ENCODE measurements at regions not wholly inside any gene's neighbourhood (a gene's known extent, or its start where the extent isn't known, plus 50 kb on each side); places are given as distances from the start of the nearest gene placed in this dataset.
"Not testable (repeated sequence)": the region's sequence is repeated elsewhere in the genome, so short reads cannot be mapped to it uniquely, and the experiment has no call there.

- no peak for DNase-seq
Measured at GRCh38 chr13:63337921-63338320, 1922.3 kb upstream of the PCDH20 start.

- no peak for DNase-seq
Measured at GRCh38 chr13:63337041-63337440, 1921.4 kb upstream of the PCDH20 start.

- DNase-seq: no peak
Measured at GRCh38 chr13:63336549-63336948, 1920.9 kb upstream of the PCDH20 start.

- DNase-seq: no peak
Measured at GRCh38 chr13:63327584-63327983, 1911.9 kb upstream of the PCDH20 start.

- no peak for DNase-seq
Measured at GRCh38 chr13:63323441-63323840, 1907.8 kb upstream of the PCDH20 start.

GRCh38 chr13:63311587-63311986, 1895.9 kb upstream of the PCDH20 start:
- DNase-seq: no peak

GRCh38 chr13:63308549-63309165, 1893.0 kb upstream of the PCDH20 start:
- peak; percentile 11 to 41 for DNase-seq

GRCh38 chr13:63307228-63307627, 1891.6 kb upstream of the PCDH20 start:
- DNase-seq: no peak

- DNase-seq: no peak
Measured at GRCh38 chr13:63305641-63306133, 1890.0 kb upstream of the PCDH20 start.

- DNase-seq: no peak
Measured at GRCh38 chr13:63304497-63304896, 1888.8 kb upstream of the PCDH20 start.

- DNase-seq: no peak
Measured at GRCh38 chr13:63299866-63300394, 1884.3 kb upstream of the PCDH20 start.

GRCh38 chr13:63297163-63297562, 1881.5 kb upstream of the PCDH20 start:
- no peak for DNase-seq

- DNase-seq: no peak
Measured at GRCh38 chr13:63291701-63292100, 1876.1 kb upstream of the PCDH20 start.

GRCh38 chr13:63288576-63288975, 1872.9 kb upstream of the PCDH20 start:
- DNase-seq: no peak

- no peak for DNase-seq
Measured at GRCh38 chr13:63287926-63288325, 1872.3 kb upstream of the PCDH20 start.

GRCh38 chr13:63285426-63285825, 1869.8 kb upstream of the PCDH20 start:
- DNase-seq: no peak

- DNase-seq: no peak
Measured at GRCh38 chr13:63279136-63279535, 1863.5 kb upstream of the PCDH20 start.

- DNase-seq: no peak
Measured at GRCh38 chr13:63274772-63275171, 1859.1 kb upstream of the PCDH20 start.

GRCh38 chr13:63249411-63250187, 1834.0 kb upstream of the PCDH20 start:
- DNase-seq: no peak

GRCh38 chr13:63236667-63237396, 1821.2 kb upstream of the PCDH20 start:
- DNase-seq: not testable (repeated sequence)

GRCh38 chr13:63218596-63218995, 1802.9 kb upstream of the PCDH20 start:
- DNase-seq: not testable (repeated sequence)

- DNase-seq: no peak
Measured at GRCh38 chr13:63209330-63210017, 1793.8 kb upstream of the PCDH20 start.

- no peak for DNase-seq
Measured at GRCh38 chr13:63208826-63209225, 1793.2 kb upstream of the PCDH20 start.
